Stimulated activated effector memory CD8-positive, alpha-beta T cell treated with anti-CD3 and anti-CD28 coated beads, Interleukin-12 subunit alpha, Interleukin-12 subunit beta, amount 100 ng/mL, for 72 hours (primary cell): ENCODE measurements at regions not wholly inside any gene's neighbourhood (a gene's known extent, or its start where the extent isn't known, plus 50 kb on each side); places are given as distances from the start of the nearest gene placed in this dataset.

Experiments used
- ATAC-seq: fragments of 150-1000 bp; cut with Tn5 transposase; 2 replicates; pipeline ENCODE4 v1.10.0; 2021
- DNase-seq, 2 donors: peaks; one replicate each; pipeline ENCODE4 v3.0.0; 2021 to 2022; ENCODE audit warnings: low spot score in 2 of 2
- H3K27ac Mint-ChIP-seq: one replicate; pipeline ENCODE4 v1.8.0; 2022; ENCODE audit warnings: mild to moderate bottlenecking, mixed read lengths
- H3K36me3 Mint-ChIP-seq: one replicate; pipeline ENCODE4 v1.8.0; 2022; ENCODE audit warnings: mild to moderate bottlenecking, mixed read lengths
- H3K4me1 Mint-ChIP-seq: one replicate; pipeline ENCODE4 v1.8.0; 2022; ENCODE audit warnings: mixed read lengths
- H3K4me3 Mint-ChIP-seq: one replicate; pipeline ENCODE4 v1.8.0; 2022; ENCODE audit warnings: mild to moderate bottlenecking, mixed read lengths
- H3K9me3 Mint-ChIP-seq: one replicate; pipeline ENCODE4 v1.8.0; 2022; ENCODE audit warnings: mixed read lengths

DNA sequence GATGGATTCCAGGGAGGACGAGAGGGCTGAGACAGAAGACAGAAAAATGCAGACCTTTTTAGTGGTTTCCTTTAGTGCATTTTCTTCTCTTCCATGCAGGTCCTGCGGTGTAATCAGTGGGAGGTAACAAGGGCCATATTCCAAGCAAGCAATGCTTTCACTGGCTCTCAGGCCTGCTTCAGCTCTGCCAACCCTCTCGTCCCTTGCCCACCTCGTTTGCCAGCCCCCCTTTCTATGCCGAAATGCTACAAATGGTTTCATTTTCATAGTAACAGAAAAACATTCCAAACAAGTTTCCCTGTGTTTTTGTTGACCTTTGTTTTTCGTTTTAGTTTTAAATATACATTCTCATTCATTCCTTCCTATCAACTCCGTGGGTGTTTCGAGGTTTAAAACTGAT is 443.1 kb downstream of the TTLL7 start:
- Mint-ChIP-seq H3K4me1 (no peaks in the 10 kb centered on the region), H3K9me3 (peaks cover 8% of the 10 kb centered on the region), H3K4me3 (no peak overlapping the region), H3K27ac (no peak overlapping the region), H3K36me3 (no peaks in the 10 kb centered on the region)
- no peak for ATAC-seq
- no peak for DNase-seq

DNA sequence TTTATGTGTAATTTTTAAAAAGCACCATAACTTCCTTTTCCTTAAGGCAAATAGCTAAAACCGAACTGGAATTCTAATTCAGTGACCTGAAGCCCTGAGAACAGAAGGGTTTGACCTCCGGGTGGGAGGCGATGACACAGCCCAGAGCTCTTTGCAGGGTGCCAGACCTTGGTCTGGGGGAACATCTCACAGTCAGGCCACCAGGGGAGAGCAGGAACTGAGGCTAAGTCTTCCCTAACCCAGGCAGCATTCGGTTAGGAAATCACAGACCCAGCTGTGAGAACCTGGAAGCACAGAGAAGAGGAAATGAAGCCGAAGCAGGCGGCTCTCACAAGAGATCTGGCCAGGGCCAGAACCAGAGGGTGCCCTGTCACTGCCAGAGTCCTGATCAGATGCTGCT is 444.8 kb downstream of the TTLL7 start:
- no peak for DNase-seq
- ATAC-seq: no peak
- Mint-ChIP-seq H3K4me1 (no peaks in the 10 kb centered on the region), H3K27ac (no peak overlapping the region), H3K9me3 (peaks cover 11% of the 10 kb centered on the region), H3K4me3 (no peak overlapping the region), H3K36me3 (no peaks in the 10 kb centered on the region)

DNA sequence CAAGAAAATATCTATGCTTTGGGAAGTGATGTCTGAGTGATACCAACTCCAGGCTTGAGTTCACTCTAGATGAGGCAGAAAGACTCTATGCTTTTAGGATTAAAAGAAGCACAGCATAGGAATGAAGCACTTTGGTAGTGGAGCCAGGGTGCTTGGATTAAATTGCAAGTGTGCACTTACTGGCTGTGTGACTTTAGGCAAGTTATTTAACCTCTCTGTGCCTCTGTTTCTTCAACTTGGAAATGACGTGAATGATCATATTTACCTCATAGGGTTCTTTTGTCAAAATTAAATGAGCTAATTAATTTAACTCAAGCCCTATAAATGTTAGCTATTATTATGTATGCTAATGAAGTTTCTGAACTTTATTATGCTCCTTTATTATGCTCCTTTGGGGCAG is 446.1 kb downstream of the TTLL7 start:
- no peak overlapping the region for H3K4me3 Mint-ChIP-seq
- DNase-seq (no peak), ATAC-seq (no peak)
- H3K36me3 Mint-ChIP-seq: no peaks in the 10 kb centered on the region
- H3K9me3 Mint-ChIP-seq: peaks cover 17% of the 10 kb centered on the region
- no peaks in the 10 kb centered on the region for H3K4me1 Mint-ChIP-seq
- H3K27ac Mint-ChIP-seq: no peak overlapping the region

DNA sequence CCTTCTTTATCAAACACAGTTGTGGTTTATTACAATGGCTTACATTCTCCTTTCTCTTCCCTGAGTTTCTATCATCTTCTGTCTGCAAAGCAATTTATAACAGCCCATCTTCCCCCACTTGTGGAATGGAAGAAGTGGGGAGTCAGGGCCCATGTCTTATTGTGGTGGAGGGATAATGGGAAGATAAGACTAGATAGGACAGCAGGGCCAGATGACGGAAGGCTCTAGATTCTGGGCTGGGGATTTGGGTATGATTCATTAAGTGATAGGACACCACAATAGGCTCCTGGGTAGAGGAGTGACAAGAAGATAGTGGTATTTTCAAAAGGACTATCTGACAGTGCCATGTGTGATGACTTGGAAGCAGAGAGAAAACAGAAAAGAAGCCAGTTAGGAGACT is 450.6 kb downstream of the TTLL7 start:
- no peaks in the 10 kb centered on the region for H3K4me1 Mint-ChIP-seq
- no peaks in the 10 kb centered on the region for H3K36me3 Mint-ChIP-seq
- no peak overlapping the region for H3K4me3 Mint-ChIP-seq
- H3K9me3 Mint-ChIP-seq: peaks cover 14% of the 10 kb centered on the region
- ATAC-seq: no peak
- DNase-seq: no peak
- H3K27ac Mint-ChIP-seq: no peak overlapping the region

DNA sequence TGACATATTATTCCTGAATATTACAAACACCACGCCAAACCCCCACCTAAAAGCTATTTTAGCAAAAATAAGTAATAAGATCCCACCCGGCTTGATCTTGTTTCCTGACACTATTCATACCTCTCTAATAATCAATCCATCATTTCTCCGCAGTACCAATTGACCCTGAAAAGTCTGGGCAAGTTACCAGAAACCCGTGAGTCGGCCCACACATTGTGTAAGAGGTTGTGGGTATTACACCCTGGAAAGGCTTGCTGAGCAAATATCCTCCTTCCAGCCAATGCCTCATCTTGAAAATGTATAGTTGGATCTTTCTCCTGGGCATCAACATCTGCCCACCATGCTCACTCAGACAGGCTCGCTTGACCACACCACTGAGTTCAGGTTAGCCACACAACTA is 451.0 kb downstream of the TTLL7 start:
- Mint-ChIP-seq H3K4me1 (no peaks in the 10 kb centered on the region), H3K27ac (no peak overlapping the region), H3K36me3 (no peaks in the 10 kb centered on the region), H3K4me3 (no peak overlapping the region), H3K9me3 (peaks cover 16% of the 10 kb centered on the region)
- ATAC-seq (no peak), DNase-seq (no peak)

DNA sequence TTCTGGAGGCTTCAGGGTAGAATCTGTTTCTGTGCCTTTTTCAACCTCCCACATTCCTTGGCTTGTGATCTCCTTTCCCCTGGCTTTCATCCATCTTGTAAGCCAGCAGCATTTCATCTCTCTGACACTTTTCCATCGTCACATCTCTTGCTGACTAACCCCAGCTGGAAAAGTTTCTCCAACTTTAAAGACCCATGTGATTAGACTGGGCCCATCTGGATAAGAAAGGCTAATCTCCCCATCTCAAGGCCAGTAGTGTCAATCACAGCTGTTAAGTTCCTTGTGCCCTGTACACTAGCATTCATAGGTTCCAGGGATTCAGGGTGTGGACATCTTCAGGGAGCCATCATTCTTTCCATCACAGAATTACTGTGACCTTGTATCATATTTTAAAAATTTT is 452.1 kb downstream of the TTLL7 start:
- H3K4me3 Mint-ChIP-seq: no peak overlapping the region
- H3K4me1 Mint-ChIP-seq: no peaks in the 10 kb centered on the region
- H3K9me3 Mint-ChIP-seq: peaks cover 18% of the 10 kb centered on the region
- no peak overlapping the region for H3K27ac Mint-ChIP-seq
- ATAC-seq (no peak), DNase-seq (no peak)
- no peaks in the 10 kb centered on the region for H3K36me3 Mint-ChIP-seq

DNA sequence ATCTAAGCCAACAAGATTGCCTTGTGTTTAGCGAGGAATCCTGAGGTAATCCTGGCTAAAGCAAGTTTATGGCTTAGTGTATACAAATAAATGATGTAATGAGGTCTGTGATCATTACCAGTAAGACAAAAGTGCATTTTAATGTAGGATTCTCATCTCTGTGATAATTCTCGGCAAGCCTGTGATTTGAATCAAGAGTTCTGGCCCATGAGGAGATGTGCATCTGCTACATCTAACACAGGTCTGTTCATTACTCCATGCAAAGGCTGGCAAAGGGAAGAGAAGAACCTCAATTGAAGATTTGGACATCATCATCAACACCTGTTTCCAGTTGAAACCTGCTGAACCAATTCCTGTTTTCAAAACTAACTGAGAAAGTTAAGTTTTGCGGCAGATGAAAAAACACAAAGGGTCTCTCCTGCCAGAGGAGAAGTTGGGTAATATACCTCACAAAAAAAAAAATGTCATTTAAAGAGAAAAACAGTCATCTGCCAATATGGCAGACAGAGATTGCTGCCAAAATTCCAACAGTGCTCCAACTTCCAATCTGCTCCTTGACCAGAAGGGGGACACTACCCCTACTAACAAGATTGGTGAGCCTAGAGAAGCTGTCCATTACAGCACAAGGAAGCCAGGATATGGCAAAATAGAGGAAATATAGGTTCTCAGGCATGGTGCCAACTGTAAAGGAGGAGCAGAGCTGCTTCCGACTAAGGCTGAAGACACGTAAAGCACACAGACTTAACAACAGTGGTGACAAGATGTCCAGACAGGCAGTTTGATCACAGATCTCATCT is 453.7 kb downstream of the TTLL7 start:
- no peaks in the 10 kb centered on the region for H3K4me1 Mint-ChIP-seq
- H3K36me3 Mint-ChIP-seq: no peaks in the 10 kb centered on the region
- H3K9me3 Mint-ChIP-seq: peaks cover 17% of the 10 kb centered on the region
- DNase-seq (no peak), ATAC-seq (no peak)
- H3K4me3 Mint-ChIP-seq: no peak overlapping the region
- H3K27ac Mint-ChIP-seq: no peak overlapping the region

DNA sequence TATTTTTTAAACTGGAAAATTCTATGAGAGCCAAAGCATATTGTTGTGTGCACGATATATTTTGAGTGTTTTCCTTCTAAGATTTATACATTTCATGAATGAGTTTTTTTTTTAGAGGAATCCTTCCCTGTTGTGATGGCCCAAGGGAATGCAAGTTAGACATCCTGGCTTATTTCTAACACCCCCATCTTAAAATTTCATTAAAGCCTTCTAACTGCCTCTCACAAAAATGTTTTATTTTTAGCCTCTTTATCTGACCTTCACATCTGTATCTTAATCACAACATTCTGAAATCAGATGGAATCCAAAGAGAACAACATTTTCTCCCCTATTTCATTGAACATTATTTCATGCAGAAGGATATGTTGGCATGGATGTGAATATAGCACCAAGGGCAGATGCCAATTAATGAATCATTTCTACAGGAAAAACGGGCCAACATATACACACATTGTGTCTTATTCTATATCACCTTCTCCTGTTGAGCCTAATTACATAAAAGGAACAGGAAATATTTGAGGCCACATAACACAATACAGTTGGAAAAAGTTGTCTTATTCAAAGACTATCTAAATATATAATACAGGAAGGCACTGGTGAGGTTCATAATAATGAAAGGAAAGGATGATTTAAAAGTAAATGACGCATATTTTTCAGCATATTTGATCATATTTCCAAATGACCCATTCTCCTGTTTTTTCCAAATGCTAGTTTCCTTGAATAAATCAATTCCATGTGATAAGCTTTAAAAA is 455.5 kb downstream of the TTLL7 start:
- H3K4me3 Mint-ChIP-seq: no peak overlapping the region
- no peaks in the 10 kb centered on the region for H3K4me1 Mint-ChIP-seq
- ATAC-seq: no peak
- DNase-seq: no peak
- H3K36me3 Mint-ChIP-seq: no peaks in the 10 kb centered on the region
- H3K27ac Mint-ChIP-seq: no peak overlapping the region
- peaks cover 21% of the 10 kb centered on the region for H3K9me3 Mint-ChIP-seq

DNA sequence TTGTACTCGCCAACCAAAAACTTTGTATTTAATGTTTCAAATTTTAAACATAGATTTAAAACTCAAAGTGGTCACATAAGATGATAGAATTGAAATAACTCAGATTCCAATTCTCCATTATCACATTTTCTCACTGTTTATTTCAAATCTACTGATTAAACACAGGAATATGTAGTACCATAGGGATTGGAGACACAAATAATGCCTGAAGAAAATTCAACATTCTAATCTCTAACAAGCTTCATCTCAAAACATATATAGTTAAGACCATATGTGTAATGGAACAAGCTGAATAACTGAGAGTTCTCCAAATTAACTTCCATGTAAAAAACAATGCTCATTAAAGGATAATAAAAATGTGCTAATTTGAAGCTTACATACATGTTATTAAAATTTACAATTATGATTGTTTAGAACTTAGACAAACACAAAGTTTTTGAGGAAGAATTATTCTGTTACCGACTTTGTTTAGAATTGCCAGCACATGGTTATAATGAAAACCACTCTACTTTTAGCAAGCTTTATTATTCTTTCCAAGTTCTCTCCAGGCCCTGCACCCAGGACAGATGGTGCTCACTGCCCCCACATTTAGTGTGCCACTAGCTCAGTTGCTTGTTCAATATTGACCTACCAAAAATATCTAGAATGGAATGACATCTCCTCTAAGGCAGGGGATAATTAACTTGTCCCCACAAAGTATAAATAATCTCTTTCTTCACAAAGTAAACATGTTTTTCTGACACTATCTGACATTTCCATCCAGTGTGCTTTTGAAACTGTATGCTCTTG is 467.2 kb downstream of the TTLL7 start:
- Mint-ChIP-seq H3K9me3 (peaks cover 7% of the 10 kb centered on the region), H3K27ac (no peak overlapping the region), H3K4me1 (no peaks in the 10 kb centered on the region), H3K4me3 (no peak overlapping the region), H3K36me3 (no peaks in the 10 kb centered on the region)
- no peak for DNase-seq
- ATAC-seq: no peak

DNA sequence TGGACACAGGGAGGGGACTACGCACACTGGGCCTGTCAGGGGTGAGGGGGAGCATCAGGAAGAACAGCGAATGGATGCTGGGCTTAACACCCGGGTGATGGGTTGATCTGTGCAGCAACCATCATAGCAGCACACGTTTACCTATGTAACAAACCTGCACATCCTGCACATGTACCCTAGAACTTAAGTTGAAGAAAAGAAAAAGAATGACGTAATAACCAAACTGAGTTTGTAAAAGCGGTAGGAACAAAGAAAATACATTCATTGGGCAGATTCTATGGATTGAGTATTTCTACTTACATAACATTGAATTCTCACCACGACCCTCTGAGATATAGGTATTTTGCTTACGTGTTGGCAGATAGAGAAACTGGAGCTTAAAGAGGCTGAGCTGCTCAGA is 468.4 kb downstream of the TTLL7 start:
- H3K9me3 Mint-ChIP-seq: peaks cover 10% of the 10 kb centered on the region
- no peak overlapping the region for H3K4me3 Mint-ChIP-seq
- H3K27ac Mint-ChIP-seq: no peak overlapping the region

DNA sequence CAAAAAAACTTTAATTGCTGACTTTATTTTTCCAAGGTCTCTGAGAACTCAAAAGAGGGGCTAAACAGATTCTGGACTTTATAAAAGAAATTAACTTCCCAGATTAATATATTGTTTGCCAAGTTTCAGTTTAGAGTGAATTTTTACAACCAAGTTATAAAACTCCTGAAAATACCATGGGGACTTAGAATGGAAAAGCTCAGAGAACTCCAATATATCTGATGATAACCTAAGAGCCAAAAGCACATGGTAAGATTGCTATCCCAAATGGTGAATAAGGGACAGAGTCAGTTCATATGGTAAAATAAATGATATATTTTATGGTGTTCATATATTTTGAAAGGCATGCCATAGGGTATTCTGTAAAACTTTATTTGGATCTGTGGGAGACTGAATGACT is 470.9 kb downstream of the TTLL7 start:
- no peaks in the 10 kb centered on the region for H3K36me3 Mint-ChIP-seq
- H3K9me3 Mint-ChIP-seq: peaks cover 4% of the 10 kb centered on the region
- no peak overlapping the region for H3K27ac Mint-ChIP-seq
- no peak overlapping the region for H3K4me3 Mint-ChIP-seq
- ATAC-seq (no peak), DNase-seq (no peak)
- H3K4me1 Mint-ChIP-seq: no peaks in the 10 kb centered on the region

More for the DNA sequence above, 468.4 kb downstream of the TTLL7 start:
- Mint-ChIP-seq H3K4me1 (no peaks in the 10 kb centered on the region), H3K36me3 (no peaks in the 10 kb centered on the region)
- no peak for DNase-seq
- no peak for ATAC-seq

DNA sequence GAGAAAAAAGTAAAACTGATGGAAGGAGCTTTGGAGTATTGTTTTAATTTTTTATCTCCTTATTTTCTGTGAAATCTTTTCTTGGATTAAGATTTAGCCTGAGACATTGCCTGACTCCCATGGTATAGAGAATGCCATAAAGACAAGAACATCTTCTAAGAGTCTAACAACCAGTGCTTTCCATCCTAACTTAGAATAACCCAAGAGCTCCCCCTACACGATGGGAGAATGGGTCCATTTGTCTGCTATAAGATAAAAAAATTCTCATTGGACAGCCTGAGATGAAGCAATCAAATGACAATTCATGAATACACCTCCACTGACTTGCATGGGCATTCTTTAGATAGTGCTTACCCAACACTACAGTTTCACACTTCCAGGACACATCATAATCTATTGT is 478.1 kb downstream of the TTLL7 start:
- no peaks in the 10 kb centered on the region for H3K4me1 Mint-ChIP-seq
- H3K27ac Mint-ChIP-seq: no peak overlapping the region
- no peaks in the 10 kb centered on the region for H3K36me3 Mint-ChIP-seq
- DNase-seq (no peak), ATAC-seq (no peak)
- H3K4me3 Mint-ChIP-seq: no peak overlapping the region
- peaks cover 4% of the 10 kb centered on the region for H3K9me3 Mint-ChIP-seq

DNA sequence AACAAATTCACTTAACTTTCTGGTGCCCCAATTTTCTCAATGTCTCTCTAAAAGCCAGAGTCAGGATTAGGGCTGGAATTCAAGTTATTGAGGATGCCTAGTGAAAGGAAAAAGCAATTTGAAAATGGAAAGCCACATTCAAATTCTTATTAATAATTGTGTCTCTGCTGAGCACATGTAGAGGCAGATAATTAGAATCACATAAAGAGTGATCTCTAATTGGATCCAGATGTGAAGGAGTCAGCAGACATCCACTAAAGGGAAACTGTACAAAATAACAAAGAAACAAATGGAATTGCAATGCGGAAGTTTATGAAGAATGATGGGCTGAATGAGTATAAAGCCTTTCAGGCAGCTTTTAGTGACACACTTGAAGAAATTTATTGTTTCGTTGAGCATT is 482.6 kb downstream of the TTLL7 start:
- H3K4me1 Mint-ChIP-seq: no peaks in the 10 kb centered on the region
- DNase-seq: no peak
- no peak for ATAC-seq
- no peak overlapping the region for H3K4me3 Mint-ChIP-seq
- no peaks in the 10 kb centered on the region for H3K36me3 Mint-ChIP-seq
- no peaks in the 10 kb centered on the region for H3K9me3 Mint-ChIP-seq
- H3K27ac Mint-ChIP-seq: no peak overlapping the region

DNA sequence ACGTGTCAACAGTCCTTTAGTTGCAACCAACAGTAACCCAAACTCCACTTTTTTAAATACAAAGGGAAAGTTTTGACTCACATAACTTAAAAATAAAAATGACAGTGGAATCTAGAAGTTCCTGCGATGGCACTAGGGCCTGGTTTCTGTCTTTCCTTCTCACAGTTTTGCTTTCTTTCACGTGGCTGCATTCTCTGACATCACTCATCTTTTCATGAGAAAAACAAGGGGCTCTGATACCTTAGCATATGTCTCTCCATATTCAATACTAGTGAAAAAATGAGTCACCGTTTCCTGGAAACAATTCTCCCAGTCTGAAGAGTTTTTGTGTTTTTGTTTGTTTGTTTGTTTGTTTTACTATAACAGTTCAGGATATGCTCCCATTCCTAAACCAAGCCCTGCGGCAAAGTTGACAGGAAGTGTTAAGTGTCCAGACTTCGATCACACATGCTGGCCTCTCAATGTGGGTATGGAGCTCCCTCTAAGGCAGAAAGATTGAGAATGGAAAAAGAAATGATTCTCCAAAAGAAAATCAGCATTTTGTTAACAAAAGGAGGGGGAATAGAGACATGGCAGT is 483.3 kb downstream of the TTLL7 start:
- Mint-ChIP-seq H3K9me3 (no peaks in the 10 kb centered on the region), H3K4me1 (no peaks in the 10 kb centered on the region), H3K36me3 (no peaks in the 10 kb centered on the region), H3K4me3 (no peak overlapping the region), H3K27ac (no peak overlapping the region)
- no peak for DNase-seq
- no peak for ATAC-seq

DNA sequence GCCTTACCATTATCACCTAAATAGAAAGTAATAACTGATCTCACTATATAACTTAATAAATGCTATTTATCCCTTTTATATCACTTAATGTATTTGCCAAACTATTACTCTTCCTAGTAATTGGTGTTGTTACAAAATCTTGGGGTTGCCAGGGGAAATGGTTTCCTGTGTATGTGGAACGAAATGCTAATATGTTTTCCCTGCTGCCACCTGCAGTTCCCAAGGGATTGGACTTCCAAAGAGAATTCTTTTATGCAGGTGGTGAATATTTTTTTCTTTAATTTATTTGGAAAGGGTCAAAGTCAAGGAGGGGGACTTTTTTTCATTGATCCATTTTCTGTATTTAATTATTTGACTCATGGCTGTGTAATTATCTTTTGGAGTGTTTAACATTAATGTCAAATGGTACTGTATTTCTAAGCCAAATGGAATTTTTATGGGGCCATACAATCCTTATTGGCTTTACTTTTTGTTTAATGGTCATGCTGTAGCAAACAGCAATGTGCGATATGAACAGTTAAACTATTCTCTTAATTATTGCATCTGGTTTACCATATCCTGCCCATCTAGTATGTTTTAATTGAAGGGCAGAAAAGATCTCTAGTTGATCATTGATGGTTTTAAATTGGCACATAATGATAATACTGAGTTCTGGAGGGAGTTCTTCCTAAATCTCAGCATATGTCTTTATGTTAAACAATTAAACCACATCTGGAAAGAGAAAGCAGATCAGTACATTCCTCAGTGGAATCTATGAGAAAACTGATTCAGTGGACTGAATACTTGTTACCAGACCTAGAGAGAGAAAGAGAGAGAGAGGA is 486.3 kb downstream of the TTLL7 start:
- Mint-ChIP-seq H3K36me3 (no peaks in the 10 kb centered on the region), H3K4me1 (no peaks in the 10 kb centered on the region), H3K27ac (no peak overlapping the region), H3K9me3 (no peaks in the 10 kb centered on the region), H3K4me3 (no peak overlapping the region)
- ATAC-seq: no peak
- no peak for DNase-seq
